ENCODE measurements at regions not wholly inside any gene's neighbourhood (a gene's known extent, or its start where the extent isn't known, plus 50 kb on each side); places are given as distances from the start of the nearest gene placed in this dataset.

GRCh38 chr5:8825139-8825757 lies 720.6 kb downstream of the SEMA5A start:
- TF ChIP-seq POLR2A (IDR thresholded peaks at IDR 0.05; ENCODE audit: low read length) (no peak), GATA1 (IDR thresholded peaks at IDR 0.05; ENCODE audit: low read depth, low read length) (no peak)
